Activated effector memory CD4-positive, alpha-beta T cell treated with anti-CD3 and anti-CD28 coated beads, Interleukin-2, amount 50 U/mL, for 16 hours (primary cell): ENCODE measurements at regions not wholly inside any gene's neighbourhood (a gene's known extent, or its start where the extent isn't known, plus 50 kb on each side); places are given as distances from the start of the nearest gene placed in this dataset.
A peak's percentile ranks its signal among the peaks of the same experiment; 100 is the strongest.
"Not testable (repeated sequence)": the region's sequence is repeated elsewhere in the genome, so short reads cannot be mapped to it uniquely, and the experiment has no call there.

Source experiments
- DNase-seq: peaks from one replicate; pipeline ENCODE4 v3.0.0-alpha.2; 2020

GRCh38 chr4:112776535-112776934 is 139.6 kb downstream of the LARP7 start:
- no peak for DNase-seq

- DNase-seq = no peak
Observed at GRCh38 chr4:112778520-112778919, 141.6 kb downstream of the LARP7 start.

- no peak for DNase-seq
Observed at GRCh38 chr4:112793033-112793432, 156.1 kb downstream of the LARP7 start.

GRCh38 chr4:112800001-112800400 is 163.1 kb downstream of the LARP7 start:
- no peak for DNase-seq

GRCh38 chr4:112801341-112801740 is 164.4 kb downstream of the LARP7 start:
- no peak for DNase-seq

GRCh38 chr4:112802780-112803179 is 165.8 kb downstream of the LARP7 start:
- no peak for DNase-seq

GRCh38 chr4:112807083-112807482 is 170.1 kb downstream of the LARP7 start:
- no peak for DNase-seq

GRCh38 chr4:112808001-112808400 is 171.1 kb downstream of the LARP7 start:
- DNase-seq = no peak

GRCh38 chr4:112813790-112814189 is 176.8 kb downstream of the LARP7 start:
- DNase-seq = no peak

- peak; percentile 63 for DNase-seq
Observed at GRCh38 chr4:112817933-112818593, 181.1 kb downstream of the LARP7 start.

- no peak for DNase-seq
Observed at GRCh38 chr4:112818594-112818965, 181.6 kb downstream of the LARP7 start.

- DNase-seq = no peak
Observed at GRCh38 chr4:112819729-112820128, 182.8 kb downstream of the LARP7 start.

- no peak for DNase-seq
Observed at GRCh38 chr4:112823156-112823555, 186.2 kb downstream of the LARP7 start.

- DNase-seq = no peak
Observed at GRCh38 chr4:112823606-112824005, 186.7 kb downstream of the LARP7 start.

GRCh38 chr4:112830753-112831386 is 193.9 kb downstream of the LARP7 start:
- no peak for DNase-seq

- DNase-seq = no peak
Observed at GRCh38 chr4:112832493-112832892, 195.6 kb downstream of the LARP7 start.

GRCh38 chr4:112836895-112837294 is 200.0 kb downstream of the LARP7 start:
- DNase-seq = no peak

GRCh38 chr4:112838015-112838414 is 201.1 kb downstream of the LARP7 start:
- DNase-seq = not testable (repeated sequence)

- no peak for DNase-seq
Observed at GRCh38 chr4:112840061-112840460, 203.1 kb downstream of the LARP7 start.

GRCh38 chr4:112840619-112841018 is 203.7 kb downstream of the LARP7 start:
- no peak for DNase-seq

GRCh38 chr4:112842513-112842912 is 205.6 kb downstream of the LARP7 start:
- no peak for DNase-seq

GRCh38 chr4:112845386-112845785 is 204.1 kb upstream of the ANK2 start:
- no peak for DNase-seq

GRCh38 chr4:112847045-112847444 is 202.4 kb upstream of the ANK2 start:
- no peak for DNase-seq

GRCh38 chr4:112847781-112848180 is 201.7 kb upstream of the ANK2 start:
- DNase-seq = no peak

GRCh38 chr4:112848911-112849310 is 200.5 kb upstream of the ANK2 start:
- no peak for DNase-seq
